ENCODE measurements at regions not wholly inside any gene's neighbourhood (a gene's known extent, or its start where the extent isn't known, plus 50 kb on each side); places are given as distances from the start of the nearest gene placed in this dataset.

DNA sequence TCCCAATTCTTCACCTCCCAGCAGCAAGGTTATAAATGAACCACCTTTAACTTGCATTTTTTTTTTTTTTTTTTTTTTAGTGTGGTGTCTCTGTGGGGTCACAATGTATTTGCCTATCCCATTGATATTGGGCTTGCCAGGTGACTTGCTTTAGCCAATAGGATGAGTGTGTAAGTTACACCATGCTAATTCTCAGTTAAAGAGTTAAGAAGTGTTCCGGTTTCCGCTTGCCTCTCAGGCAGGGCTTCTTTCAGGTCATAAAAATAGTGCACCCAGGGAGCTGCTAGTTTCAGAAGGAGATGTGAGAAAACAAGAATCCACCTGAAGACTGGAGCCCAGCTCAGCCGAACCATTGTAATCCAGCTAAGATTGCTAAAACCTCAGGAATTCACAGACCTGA is 84.2 kb upstream of the PTPRD start:
- no peaks in the 10 kb centered on the region for H3K4me1 ChIP-seq

DNA sequence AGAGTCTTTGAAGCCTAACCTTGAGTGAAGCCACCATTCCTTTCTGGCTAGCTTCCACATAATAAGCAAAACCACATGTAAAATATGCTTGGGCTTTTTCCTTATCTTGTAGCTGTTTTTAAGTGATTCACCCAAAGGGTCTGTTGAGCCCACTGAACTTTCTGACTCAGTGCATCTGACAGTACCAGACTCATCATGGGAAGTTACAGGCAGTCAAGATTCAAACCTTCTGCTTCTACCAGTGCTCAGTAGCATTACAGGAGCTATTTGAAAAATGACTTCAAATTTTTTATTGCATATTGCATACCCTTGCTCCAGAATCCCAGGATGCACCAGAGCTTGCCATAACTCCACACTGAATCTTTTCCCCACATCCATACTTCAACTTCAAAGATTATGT is 87.5 kb upstream of the PTPRD start:
- H3K4me1 ChIP-seq: no peaks in the 10 kb centered on the region
- no peak for DNase-seq (ENCODE audit: low read depth in 1 of 2, low spot score in 1 of 2)
- POLR2A ChIA-PET: no interaction called here
- FAIRE-seq: no peak
- CTCF ChIA-PET: no interaction called here
- no peak overlapping the region for H3K4me2 ChIP-seq
- no peak for ATAC-seq
- no peak overlapping the region for H3K27ac ChIP-seq
- TF ChIP-seq CBX2 (IDR thresholded peaks at IDR 0.05; ENCODE audit: borderline replicate concordance, low read depth) (no peak), JUN (IDR thresholded peaks at IDR 0.05) (no peak), GATA3 (IDR thresholded peaks at IDR 0.05; ENCODE audit: borderline replicate concordance) (no peak), HEYL (CRISPR knock-in tag; IDR thresholded peaks at IDR 0.05) (no peak), POLR2A (IDR thresholded peaks at IDR 0.05; ENCODE audit: low read length) (no peak), SMC3 (IDR thresholded peaks at IDR 0.05) (no peak), NFE2L2 (conservative IDR thresholded peaks at IDR 0.05; ENCODE audit: low read length) (no peak)
- TF ChIP-seq, protein P1, sequence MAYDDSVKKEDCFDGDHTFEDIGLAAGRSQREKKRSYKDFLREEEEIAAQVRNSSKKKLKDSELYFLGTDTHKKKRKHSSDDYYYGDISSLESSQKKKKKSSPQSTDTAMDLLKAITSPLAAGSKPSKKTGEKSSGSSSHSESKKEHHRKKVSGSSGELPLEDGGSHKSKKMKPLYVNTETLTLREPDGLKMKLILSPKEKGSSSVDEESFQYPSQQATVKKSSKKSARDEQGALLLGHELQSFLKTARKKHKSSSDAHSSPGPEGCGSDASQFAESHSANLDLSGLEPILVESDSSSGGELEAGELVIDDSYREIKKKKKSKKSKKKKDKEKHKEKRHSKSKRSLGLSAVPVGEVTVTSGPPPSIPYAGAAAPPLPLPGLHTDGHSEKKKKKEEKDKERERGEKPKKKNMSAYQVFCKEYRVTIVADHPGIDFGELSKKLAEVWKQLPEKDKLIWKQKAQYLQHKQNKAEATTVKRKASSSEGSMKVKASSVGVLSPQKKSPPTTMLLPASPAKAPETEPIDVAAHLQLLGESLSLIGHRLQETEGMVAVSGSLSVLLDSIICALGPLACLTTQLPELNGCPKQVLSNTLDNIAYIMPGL (CRISPR knock-in tag; IDR thresholded peaks at IDR 0.05; ENCODE audit: borderline replicate concordance): no peak
- TF ChIP-seq, protein P2, sequence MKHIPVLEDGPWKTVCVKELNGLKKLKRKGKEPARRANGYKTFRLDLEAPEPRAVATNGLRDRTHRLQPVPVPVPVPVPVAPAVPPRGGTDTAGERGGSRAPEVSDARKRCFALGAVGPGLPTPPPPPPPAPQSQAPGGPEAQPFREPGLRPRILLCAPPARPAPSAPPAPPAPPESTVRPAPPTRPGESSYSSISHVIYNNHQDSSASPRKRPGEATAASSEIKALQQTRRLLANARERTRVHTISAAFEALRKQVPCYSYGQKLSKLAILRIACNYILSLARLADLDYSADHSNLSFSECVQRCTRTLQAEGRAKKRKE (CRISPR knock-in tag; IDR thresholded peaks at IDR 0.05; ENCODE audit: low read depth): no peak
- TF ChIP-seq, protein P3, sequence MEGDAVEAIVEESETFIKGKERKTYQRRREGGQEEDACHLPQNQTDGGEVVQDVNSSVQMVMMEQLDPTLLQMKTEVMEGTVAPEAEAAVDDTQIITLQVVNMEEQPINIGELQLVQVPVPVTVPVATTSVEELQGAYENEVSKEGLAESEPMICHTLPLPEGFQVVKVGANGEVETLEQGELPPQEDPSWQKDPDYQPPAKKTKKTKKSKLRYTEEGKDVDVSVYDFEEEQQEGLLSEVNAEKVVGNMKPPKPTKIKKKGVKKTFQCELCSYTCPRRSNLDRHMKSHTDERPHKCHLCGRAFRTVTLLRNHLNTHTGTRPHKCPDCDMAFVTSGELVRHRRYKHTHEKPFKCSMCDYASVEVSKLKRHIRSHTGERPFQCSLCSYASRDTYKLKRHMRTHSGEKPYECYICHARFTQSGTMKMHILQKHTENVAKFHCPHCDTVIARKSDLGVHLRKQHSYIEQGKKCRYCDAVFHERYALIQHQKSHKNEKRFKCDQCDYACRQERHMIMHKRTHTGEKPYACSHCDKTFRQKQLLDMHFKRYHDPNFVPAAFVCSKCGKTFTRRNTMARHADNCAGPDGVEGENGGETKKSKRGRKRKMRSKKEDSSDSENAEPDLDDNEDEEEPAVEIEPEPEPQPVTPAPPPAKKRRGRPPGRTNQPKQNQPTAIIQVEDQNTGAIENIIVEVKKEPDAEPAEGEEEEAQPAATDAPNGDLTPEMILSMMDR (IDR thresholded peaks at IDR 0.05): no peak
- TF ChIP-seq, protein P4, sequence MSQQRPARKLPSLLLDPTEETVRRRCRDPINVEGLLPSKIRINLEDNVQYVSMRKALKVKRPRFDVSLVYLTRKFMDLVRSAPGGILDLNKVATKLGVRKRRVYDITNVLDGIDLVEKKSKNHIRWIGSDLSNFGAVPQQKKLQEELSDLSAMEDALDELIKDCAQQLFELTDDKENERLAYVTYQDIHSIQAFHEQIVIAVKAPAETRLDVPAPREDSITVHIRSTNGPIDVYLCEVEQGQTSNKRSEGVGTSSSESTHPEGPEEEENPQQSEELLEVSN (IDR thresholded peaks at IDR 0.05; ENCODE audit: borderline replicate concordance, low read depth): no peak
- H3K9me3 ChIP-seq: no peaks in the 10 kb centered on the region
- H3K4me3 ChIP-seq: no peak overlapping the region

More for the DNA sequence above, 84.2 kb upstream of the PTPRD start:
- Histone ChIP-seq H3K27ac (no peak overlapping the region), H3K9me3 (no peaks in the 10 kb centered on the region), H3K4me3 (no peak overlapping the region), H3K4me2 (no peak overlapping the region)
- ChIA-PET POLR2A (no interaction called here), CTCF (no interaction called here)
- TF ChIP-seq MYC (IDR thresholded peaks at IDR 0.05; ENCODE audit: borderline replicate concordance, low read length): no peak
- no peak for DNase-seq (ENCODE audit: low read depth in 1 of 2, low spot score in 1 of 2)
- no peak for FAIRE-seq
- ATAC-seq: no peak
- 22% methylated on average over 3 of the region's 3 CpGs for whole genome bisulfite sequencing (ENCODE audit: missing lambda C conversion rate)

DNA sequence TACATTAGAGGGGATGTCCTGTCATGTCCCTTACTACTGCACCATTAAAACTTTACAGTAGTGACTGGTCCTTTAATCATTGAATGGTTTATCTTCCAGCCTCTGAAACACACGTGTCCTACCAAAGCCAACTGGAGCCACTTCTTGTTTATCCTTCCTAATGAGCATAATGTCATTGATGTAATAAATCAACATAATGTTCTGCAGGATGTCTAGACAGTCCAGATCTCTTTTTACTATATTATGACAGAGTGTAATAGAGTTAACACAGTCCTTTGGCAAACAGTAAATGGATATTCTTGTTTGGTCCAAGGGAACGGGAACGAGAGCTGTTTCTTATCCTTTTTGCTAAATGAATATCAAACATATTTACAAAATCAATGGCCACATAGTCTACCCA is 88.1 kb upstream of the PTPRD start:
- no peak overlapping the region for H3K27ac ChIP-seq
- WGBS (ENCODE audit: missing lambda C conversion rate): 1% methylated on average over 3 of the region's 3 CpGs
- CTCF ChIA-PET: no interaction called here
- no peak for TF ChIP-seq TFCP2L1 (CRISPR knock-in tag; IDR thresholded peaks at IDR 0.05)
- no peak for TF ChIP-seq HDAC2 (IDR thresholded peaks at IDR 0.05)
- no peak for TF ChIP-seq CEBPB (IDR thresholded peaks at IDR 0.05)
- POLR2A ChIA-PET: no interaction called here
- no peak for ATAC-seq
- no peaks in the 10 kb centered on the region for H3K9me3 ChIP-seq
- no peak overlapping the region for H3K4me3 ChIP-seq
- FAIRE-seq: no peak
- H3K4me1 ChIP-seq: no peaks in the 10 kb centered on the region
- no peak for DNase-seq (ENCODE audit: low read depth in 1 of 2, low spot score in 1 of 2)
- H3K4me2 ChIP-seq: no peak overlapping the region

DNA sequence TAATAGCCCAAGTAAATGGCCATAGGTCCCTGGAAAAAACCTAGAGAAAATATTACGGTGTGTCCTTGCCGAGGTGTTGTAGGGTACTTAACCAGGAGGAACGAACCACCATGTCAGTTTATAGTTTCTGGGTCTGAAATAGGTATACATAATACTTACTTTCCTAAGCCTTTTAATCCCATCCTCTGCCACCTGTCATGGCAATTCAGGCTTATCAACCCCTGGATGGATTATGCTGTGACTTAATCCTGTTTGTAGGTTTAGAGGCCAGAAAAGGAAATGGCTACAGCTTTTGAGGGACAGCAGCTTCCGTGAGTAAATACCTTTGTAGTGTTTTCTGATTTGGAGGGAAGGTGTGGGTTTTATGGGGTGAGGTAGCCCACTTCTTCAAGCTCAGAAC is 89.1 kb upstream of the PTPRD start:
- Histone ChIP-seq H3K27ac (no peak overlapping the region), H3K9me3 (no peaks in the 10 kb centered on the region), H3K4me1 (no peaks in the 10 kb centered on the region), H3K4me2 (no peak overlapping the region), H3K4me3 (no peak overlapping the region)
- ChIA-PET POLR2A (no interaction called here), CTCF (no interaction called here)
- FAIRE-seq (no peak), DNase-seq (ENCODE audit: low read depth in 1 of 2, low spot score in 1 of 2) (no peak), ATAC-seq (no peak)
- 1% methylated on average over 4 of the region's 4 CpGs for WGBS (ENCODE audit: missing lambda C conversion rate)
- no peak for TF ChIP-seq HOXA7 (CRISPR knock-in tag; IDR thresholded peaks at IDR 0.05)
- no peak for TF ChIP-seq POLR2A (IDR thresholded peaks at IDR 0.05; ENCODE audit: low read length)
- TF ChIP-seq, protein P4 (IDR thresholded peaks at IDR 0.05; ENCODE audit: borderline replicate concordance, low read depth): no peak
- no peak for TF ChIP-seq ZC3H11A (IDR thresholded peaks at IDR 0.05)
- TF ChIP-seq, protein P5, sequence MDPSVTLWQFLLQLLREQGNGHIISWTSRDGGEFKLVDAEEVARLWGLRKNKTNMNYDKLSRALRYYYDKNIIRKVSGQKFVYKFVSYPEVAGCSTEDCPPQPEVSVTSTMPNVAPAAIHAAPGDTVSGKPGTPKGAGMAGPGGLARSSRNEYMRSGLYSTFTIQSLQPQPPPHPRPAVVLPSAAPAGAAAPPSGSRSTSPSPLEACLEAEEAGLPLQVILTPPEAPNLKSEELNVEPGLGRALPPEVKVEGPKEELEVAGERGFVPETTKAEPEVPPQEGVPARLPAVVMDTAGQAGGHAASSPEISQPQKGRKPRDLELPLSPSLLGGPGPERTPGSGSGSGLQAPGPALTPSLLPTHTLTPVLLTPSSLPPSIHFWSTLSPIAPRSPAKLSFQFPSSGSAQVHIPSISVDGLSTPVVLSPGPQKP (IDR thresholded peaks at IDR 0.05; ENCODE audit: low read depth, low read length): no peak
- no peak for TF ChIP-seq HOXB13 (CRISPR knock-in tag; IDR thresholded peaks at IDR 0.05; ENCODE audit: low read depth)
- no peak for TF ChIP-seq FOXS1 (CRISPR knock-in tag; IDR thresholded peaks at IDR 0.05)
- no peak for TF ChIP-seq SMC3 (IDR thresholded peaks at IDR 0.05)
- TF ChIP-seq, protein P3 (IDR thresholded peaks at IDR 0.05): no peak
- TF ChIP-seq, protein P2 (CRISPR knock-in tag; IDR thresholded peaks at IDR 0.05; ENCODE audit: low read depth): no peak

All from A549 (cell line).